Osteoblast (primary cell): ENCODE measurements at regions not wholly inside any gene's neighbourhood (a gene's known extent, or its start where the extent isn't known, plus 50 kb on each side); places are given as distances from the start of the nearest gene placed in this dataset.

ENCODE experiments used
- DNase-seq: peaks from one replicate; pipeline ENCODE4 v3.0.0; 2011; ENCODE audit warnings: low spot score, mixed read lengths; ENCODE audit not compliant: insufficient read length; ENCODE audit errors: missing footprints
- H2AFZ ChIP-seq: 2 replicates; pipeline ENCODE4 v1.6.0; 2011; ENCODE audit warnings: mild to moderate bottlenecking, low read length
- H3K27ac ChIP-seq: 2 replicates; pipeline ENCODE4 v1.5.1; 2011; ENCODE audit warnings: mild to moderate bottlenecking, low read depth, low read length, moderate library complexity
- H3K27me3 ChIP-seq: 2 replicates; pipeline ENCODE4 v1.6.0; 2012; ENCODE audit warnings: mild to moderate bottlenecking, control low read depth, inconsistent platforms, low read length, moderate library complexity; ENCODE audit not compliant: insufficient read depth
- H3K36me3 ChIP-seq: 2 replicates; pipeline ENCODE4 v1.5.1; 2011; ENCODE audit warnings: mild to moderate bottlenecking, low read length, control low read depth, moderate library complexity; ENCODE audit not compliant: insufficient read depth
- H3K4me1 ChIP-seq: 2 replicates; pipeline ENCODE4 v1.5.1; 2011; ENCODE audit warnings: mild to moderate bottlenecking, low read length, control low read depth, moderate library complexity; ENCODE audit not compliant: insufficient read depth
- H3K4me2 ChIP-seq: 2 replicates; pipeline ENCODE4 v1.6.0; 2011; ENCODE audit warnings: mild to moderate bottlenecking, low read length; ENCODE audit not compliant: insufficient read depth
- H3K4me3 ChIP-seq: fragments of 200-600 bp; sonication (generic); 3 replicates; pipeline ENCODE4 v1.5.1; 2012; ENCODE audit warnings: mild to moderate bottlenecking, low read length, inconsistent platforms; ENCODE audit not compliant: insufficient read depth
- H3K79me2 ChIP-seq: 2 replicates; pipeline ENCODE4 v1.6.0; 2012; ENCODE audit warnings: mild to moderate bottlenecking, low read length, control low read depth, inconsistent platforms; ENCODE audit not compliant: insufficient read depth
- H3K9me3 ChIP-seq: 2 replicates; pipeline ENCODE4 v1.5.1; 2011; ENCODE audit warnings: low read depth, low read length, control low read depth
- H4K20me1 ChIP-seq: 2 replicates; pipeline ENCODE4 v1.6.0; 2012; ENCODE audit warnings: mild to moderate bottlenecking, low read length, control low read depth; ENCODE audit not compliant: insufficient read depth
- TF ChIP-seq, protein P1 (sequence below): IDR thresholded peaks from 2 replicates; pipeline ENCODE4 v1.5.1; 2011; ENCODE audit warnings: mild to moderate bottlenecking, low read depth, low read length, moderate library complexity; ENCODE audit errors: extremely low read depth

DNA sequence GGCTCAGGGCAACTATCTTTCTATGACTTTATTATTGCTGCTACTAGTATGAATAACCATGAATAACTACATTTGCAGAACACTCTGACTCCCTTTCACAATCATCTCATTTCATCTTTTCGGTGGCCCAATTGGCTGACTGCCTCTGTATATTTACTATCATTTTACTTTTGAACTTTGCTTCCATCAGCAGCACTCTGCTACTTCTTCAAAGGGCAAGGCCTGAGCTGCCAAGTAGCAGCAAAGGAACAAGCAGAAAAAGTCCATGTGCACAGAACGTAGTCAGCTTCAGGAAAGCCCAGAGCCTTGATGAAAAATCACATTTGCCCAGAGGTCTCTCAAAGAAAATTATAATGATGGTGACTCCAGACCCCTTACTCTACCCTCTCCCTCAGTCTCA, 214.5 kb upstream of the PUM3 start:
- Histone ChIP-seq H3K36me3 (no peaks in the 10 kb centered on the region), H3K27me3 (no peaks in the 10 kb centered on the region), H3K9me3 (no peaks in the 10 kb centered on the region), H3K4me2 (no peak overlapping the region), H3K27ac (no peak overlapping the region), H3K4me3 (no peak overlapping the region), H3K4me1 (no peaks in the 10 kb centered on the region), H4K20me1 (no peaks in the 10 kb centered on the region), H3K79me2 (no peaks in the 10 kb centered on the region), H2AFZ (no peak overlapping the region)
- DNase-seq: no peak
- TF ChIP-seq, protein P1, sequence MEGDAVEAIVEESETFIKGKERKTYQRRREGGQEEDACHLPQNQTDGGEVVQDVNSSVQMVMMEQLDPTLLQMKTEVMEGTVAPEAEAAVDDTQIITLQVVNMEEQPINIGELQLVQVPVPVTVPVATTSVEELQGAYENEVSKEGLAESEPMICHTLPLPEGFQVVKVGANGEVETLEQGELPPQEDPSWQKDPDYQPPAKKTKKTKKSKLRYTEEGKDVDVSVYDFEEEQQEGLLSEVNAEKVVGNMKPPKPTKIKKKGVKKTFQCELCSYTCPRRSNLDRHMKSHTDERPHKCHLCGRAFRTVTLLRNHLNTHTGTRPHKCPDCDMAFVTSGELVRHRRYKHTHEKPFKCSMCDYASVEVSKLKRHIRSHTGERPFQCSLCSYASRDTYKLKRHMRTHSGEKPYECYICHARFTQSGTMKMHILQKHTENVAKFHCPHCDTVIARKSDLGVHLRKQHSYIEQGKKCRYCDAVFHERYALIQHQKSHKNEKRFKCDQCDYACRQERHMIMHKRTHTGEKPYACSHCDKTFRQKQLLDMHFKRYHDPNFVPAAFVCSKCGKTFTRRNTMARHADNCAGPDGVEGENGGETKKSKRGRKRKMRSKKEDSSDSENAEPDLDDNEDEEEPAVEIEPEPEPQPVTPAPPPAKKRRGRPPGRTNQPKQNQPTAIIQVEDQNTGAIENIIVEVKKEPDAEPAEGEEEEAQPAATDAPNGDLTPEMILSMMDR: no peak

DNA sequence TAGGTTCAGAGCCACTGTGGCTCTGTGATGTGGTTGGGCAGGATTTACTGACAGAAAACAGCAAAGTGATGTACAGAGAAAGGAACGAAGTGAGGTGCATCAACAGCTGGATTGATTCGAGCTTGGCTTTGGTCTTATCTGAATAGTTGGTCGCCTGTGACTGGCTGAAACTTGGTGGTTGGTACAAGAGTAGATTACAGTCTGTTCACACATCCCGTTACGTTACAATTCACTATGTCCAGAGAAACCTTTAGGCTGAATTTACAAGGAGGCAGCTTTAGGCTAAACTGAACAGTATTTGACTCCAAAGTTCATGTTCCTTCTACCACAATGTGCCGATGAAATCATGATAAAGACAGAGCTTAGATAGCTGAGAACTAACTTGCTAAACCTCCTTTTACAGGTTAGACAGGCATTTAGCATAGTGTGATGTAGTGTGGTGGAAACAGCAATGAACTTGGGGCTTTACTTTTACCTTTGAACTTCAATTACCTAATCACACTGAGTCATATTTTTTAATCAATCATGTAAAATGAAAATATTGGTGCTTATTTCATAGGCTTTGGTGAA, 210.2 kb upstream of the PUM3 start:
- no peaks in the 10 kb centered on the region for H3K79me2 ChIP-seq
- TF ChIP-seq, protein P1: no peak
- DNase-seq: no peak
- H3K9me3 ChIP-seq: no peaks in the 10 kb centered on the region
- H3K36me3 ChIP-seq: no peaks in the 10 kb centered on the region
- H2AFZ ChIP-seq: no peak overlapping the region
- no peak overlapping the region for H3K4me2 ChIP-seq
- no peaks in the 10 kb centered on the region for H3K27me3 ChIP-seq
- H3K27ac ChIP-seq: no peak overlapping the region
- no peaks in the 10 kb centered on the region for H3K4me1 ChIP-seq
- no peaks in the 10 kb centered on the region for H4K20me1 ChIP-seq
- H3K4me3 ChIP-seq: no peak overlapping the region

DNA sequence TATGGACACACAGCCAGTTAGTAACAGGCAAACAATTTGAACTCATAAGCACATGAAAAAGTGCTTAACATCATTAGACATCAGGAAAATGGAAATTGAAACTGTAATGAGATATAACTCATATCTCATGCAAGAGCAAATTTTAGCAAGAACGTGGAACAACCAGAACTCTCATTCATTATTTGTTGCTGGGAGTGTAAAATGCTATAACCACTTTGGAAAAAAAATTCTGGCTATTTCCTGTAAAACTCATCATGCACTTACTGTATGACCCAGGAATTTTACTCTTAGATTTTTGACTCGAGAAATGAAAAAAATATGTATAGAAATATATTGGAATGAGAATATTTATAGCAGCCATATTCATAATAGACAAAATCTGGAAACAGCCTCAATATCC, 205.7 kb upstream of the PUM3 start:
- H3K4me3 ChIP-seq: no peak overlapping the region
- H3K4me2 ChIP-seq: no peak overlapping the region
- H3K79me2 ChIP-seq: no peaks in the 10 kb centered on the region
- DNase-seq: no peak
- TF ChIP-seq, protein P1: no peak
- no peak overlapping the region for H2AFZ ChIP-seq
- no peaks in the 10 kb centered on the region for H4K20me1 ChIP-seq
- H3K27me3 ChIP-seq: no peaks in the 10 kb centered on the region
- H3K9me3 ChIP-seq: no peaks in the 10 kb centered on the region
- H3K36me3 ChIP-seq: no peaks in the 10 kb centered on the region
- no peak overlapping the region for H3K27ac ChIP-seq
- no peaks in the 10 kb centered on the region for H3K4me1 ChIP-seq

DNA sequence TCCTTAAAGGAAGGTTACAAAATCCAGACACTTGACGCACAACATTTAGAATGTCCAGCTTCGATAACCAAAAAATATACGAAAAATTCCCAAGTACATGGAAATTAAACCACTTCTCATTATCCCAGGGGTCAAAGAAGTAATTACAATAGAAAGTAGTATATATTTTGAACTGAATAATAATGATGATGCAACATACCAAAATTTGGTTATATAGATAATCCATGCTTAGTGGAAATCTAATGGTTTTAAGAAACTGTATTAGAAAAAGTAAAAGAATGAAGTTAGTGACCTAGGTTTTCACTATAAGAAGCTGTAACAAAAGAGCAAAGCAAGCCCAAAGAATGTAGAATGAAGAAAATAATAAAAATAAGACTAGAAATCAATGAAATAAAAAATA, 204.0 kb upstream of the PUM3 start:
- Histone ChIP-seq H3K9me3 (no peaks in the 10 kb centered on the region), H3K4me2 (no peak overlapping the region), H4K20me1 (no peaks in the 10 kb centered on the region), H2AFZ (no peak overlapping the region), H3K27me3 (no peaks in the 10 kb centered on the region), H3K36me3 (no peaks in the 10 kb centered on the region), H3K4me3 (no peak overlapping the region), H3K27ac (no peak overlapping the region), H3K79me2 (no peaks in the 10 kb centered on the region), H3K4me1 (no peaks in the 10 kb centered on the region)
- TF ChIP-seq, protein P1: no peak
- no peak for DNase-seq
